Loucy (cell line): ENCODE measurements at regions not wholly inside any gene's neighbourhood (a gene's known extent, or its start where the extent isn't known, plus 50 kb on each side); places are given as distances from the start of the nearest gene placed in this dataset.
A peak's percentile ranks its signal among the peaks of the same experiment; 100 is the strongest.

ENCODE experiments used
- EZH2phosphoT487 ChIP-seq: fragments of 200-600 bp; IDR thresholded peaks from 2 replicates; pipeline ENCODE4 v1.6.1; 2018; ENCODE audit warnings: antibody characterized with exemption, mild to moderate bottlenecking, moderate library complexity, borderline replicate concordance
- TF ChIP-seq, protein P1 (sequence below): fragments of 200-600 bp; sonication (generic); conservative IDR thresholded peaks from 2 replicates; pipeline ENCODE4 v1.5.1; 2014; ENCODE audit warnings: mild to moderate bottlenecking, antibody characterized with exemption, low read length

DNA sequence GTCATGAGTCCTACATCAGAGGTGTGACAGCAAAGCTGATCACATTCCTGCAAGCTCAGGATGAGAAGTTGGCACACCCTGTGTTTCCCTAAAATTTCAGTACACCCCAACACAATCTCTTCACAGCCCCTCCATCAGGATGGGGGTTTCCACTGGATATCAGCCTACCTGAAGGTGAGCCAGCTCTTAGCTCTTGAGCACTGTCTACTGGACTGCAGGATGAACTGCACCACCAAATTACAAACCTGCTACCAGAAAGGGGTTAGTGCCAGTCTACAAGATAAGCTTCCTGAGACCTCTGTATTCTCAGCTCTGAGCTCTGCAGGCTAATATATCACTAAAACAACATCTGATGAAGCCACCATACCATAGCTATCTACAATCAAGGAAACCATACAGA lies 1616.2 kb upstream of the SPRY2 start:
- TF ChIP-seq, protein P1, sequence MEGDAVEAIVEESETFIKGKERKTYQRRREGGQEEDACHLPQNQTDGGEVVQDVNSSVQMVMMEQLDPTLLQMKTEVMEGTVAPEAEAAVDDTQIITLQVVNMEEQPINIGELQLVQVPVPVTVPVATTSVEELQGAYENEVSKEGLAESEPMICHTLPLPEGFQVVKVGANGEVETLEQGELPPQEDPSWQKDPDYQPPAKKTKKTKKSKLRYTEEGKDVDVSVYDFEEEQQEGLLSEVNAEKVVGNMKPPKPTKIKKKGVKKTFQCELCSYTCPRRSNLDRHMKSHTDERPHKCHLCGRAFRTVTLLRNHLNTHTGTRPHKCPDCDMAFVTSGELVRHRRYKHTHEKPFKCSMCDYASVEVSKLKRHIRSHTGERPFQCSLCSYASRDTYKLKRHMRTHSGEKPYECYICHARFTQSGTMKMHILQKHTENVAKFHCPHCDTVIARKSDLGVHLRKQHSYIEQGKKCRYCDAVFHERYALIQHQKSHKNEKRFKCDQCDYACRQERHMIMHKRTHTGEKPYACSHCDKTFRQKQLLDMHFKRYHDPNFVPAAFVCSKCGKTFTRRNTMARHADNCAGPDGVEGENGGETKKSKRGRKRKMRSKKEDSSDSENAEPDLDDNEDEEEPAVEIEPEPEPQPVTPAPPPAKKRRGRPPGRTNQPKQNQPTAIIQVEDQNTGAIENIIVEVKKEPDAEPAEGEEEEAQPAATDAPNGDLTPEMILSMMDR, result peak; percentile 33
- no peak for TF ChIP-seq EZH2phosphoT487
